Fibroblast of mammary gland (primary cell): ENCODE measurements at regions not wholly inside any gene's neighbourhood (a gene's known extent, or its start where the extent isn't known, plus 50 kb on each side); places are given as distances from the start of the nearest gene placed in this dataset.
A peak's percentile ranks its signal among the peaks of the same experiment; 100 is the strongest.

Experiments
- DNase-seq: peaks from one replicate; pipeline ENCODE4 v3.0.0-alpha.2; 2010; ENCODE audit warnings: low read depth
- H3K4me3 ChIP-seq: 2 replicates; pipeline ENCODE4 v1.5.1; 2011; ENCODE audit warnings: low read depth, mild to moderate bottlenecking, low read length, moderate library complexity; ENCODE audit not compliant: control insufficient read depth
- TF ChIP-seq, protein P1 (sequence below): conservative IDR thresholded peaks from 2 replicates; pipeline ENCODE4 v1.5.1; 2011; ENCODE audit warnings: low read depth, low read length, inconsistent platforms; ENCODE audit not compliant: control insufficient read depth, insufficient read depth

DNA sequence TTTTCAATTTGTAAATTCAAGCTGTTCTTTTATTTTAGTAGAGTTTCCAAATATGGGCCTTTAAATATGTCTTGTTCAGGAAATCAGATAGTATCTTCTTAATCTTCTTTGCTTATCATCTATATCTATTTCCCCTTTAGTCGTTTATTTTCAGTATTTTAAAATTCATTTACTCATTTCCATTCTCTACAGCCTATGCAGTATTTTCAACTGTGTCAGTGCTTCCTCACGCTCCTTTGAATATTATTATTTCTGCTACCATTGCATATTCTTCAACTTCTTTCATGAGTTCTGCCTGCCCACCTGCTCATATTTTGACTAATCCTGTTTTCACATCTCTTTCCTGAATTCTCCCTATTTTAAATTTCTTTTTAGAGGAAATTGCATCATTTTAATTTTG, 185.4 kb downstream of the DKK2 start:
- TF ChIP-seq, protein P1, sequence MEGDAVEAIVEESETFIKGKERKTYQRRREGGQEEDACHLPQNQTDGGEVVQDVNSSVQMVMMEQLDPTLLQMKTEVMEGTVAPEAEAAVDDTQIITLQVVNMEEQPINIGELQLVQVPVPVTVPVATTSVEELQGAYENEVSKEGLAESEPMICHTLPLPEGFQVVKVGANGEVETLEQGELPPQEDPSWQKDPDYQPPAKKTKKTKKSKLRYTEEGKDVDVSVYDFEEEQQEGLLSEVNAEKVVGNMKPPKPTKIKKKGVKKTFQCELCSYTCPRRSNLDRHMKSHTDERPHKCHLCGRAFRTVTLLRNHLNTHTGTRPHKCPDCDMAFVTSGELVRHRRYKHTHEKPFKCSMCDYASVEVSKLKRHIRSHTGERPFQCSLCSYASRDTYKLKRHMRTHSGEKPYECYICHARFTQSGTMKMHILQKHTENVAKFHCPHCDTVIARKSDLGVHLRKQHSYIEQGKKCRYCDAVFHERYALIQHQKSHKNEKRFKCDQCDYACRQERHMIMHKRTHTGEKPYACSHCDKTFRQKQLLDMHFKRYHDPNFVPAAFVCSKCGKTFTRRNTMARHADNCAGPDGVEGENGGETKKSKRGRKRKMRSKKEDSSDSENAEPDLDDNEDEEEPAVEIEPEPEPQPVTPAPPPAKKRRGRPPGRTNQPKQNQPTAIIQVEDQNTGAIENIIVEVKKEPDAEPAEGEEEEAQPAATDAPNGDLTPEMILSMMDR, result no peak
- DNase-seq, result no peak
- H3K4me3 ChIP-seq, result no peak overlapping the region

DNA sequence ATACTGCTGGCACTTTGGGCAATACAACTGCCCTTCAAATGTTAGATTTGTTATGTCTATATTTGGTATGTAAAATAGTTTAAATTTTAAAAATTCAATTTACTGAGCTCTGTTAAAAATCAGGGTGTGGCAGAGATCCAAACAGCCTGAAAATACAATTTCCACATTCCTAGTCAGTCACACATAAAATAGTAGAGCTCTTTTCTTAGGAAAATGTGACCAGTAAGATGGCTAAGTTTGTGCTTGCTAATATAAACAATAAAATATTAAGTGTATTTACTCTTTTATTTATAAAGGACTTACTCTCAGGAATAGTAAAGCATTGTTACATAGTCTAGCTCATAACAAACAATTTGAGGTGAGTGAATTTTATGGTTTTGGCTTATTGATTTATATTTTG, 200.2 kb downstream of the DKK2 start:
- no peak for DNase-seq
- TF ChIP-seq, protein P1, result no peak

DNA sequence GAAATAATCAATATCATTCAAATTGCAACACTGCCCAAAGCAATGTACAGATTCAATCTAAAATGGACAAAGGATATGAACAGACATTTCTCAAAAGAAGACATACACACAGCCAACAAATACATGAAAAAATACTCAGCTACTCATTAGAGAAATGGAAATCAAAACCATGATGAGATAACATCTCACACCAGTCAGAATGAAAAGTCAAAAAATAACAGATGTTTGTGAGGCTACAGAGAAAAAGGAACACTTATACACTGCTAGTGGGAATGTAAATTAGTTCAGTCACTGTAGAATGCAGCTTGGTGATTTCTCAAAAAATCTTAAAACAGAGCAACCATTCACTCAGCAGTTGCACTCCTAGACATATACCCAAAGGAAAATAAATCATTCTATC, 205.2 kb downstream of the DKK2 start:
- TF ChIP-seq, protein P1, result no peak
- DNase-seq, result no peak
- no peak overlapping the region for H3K4me3 ChIP-seq

More for the DNA sequence above, 200.2 kb downstream of the DKK2 start:
- no peak overlapping the region for H3K4me3 ChIP-seq

DNA sequence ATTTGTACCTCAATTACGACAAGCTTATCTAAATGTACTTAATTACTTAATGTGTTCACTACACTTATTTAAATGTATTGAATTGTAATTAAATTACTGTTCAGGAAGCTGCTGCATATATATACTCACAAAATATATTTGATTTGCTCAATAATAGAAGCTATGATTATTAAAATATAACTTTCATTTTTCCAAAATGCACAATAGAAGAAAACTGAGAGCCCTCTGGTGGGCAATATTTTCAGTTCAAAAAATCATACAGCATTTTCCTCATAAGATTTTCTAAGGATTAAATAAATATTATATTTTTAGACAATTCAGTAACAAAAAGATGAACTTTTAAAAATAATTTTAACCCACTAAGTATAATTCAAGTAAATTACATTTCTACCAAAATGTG, 217.3 kb downstream of the DKK2 start:
- H3K4me3 ChIP-seq, result no peak overlapping the region
- DNase-seq, result peak; percentile 2

DNA sequence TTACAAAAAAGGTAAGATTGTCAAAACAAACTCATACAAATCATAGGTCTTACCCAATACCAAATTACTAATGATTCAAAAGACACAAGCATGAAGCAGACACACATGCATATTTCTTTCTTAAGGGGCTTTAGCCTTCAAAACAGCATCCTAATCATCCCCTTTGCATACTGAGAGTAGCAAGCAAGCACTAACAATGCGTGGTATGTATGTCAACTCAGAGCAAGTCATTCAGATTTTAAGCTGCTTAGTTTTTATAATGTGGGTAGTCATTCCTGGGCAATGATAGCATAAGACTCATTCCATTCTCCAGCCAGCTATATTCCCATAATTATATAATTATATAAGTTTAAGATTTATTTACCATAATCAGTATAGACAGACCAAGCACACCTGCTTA, 219.6 kb downstream of the DKK2 start:
- TF ChIP-seq, protein P1, result no peak
- H3K4me3 ChIP-seq, result no peak overlapping the region
- peak; percentile 1 for DNase-seq

More for the DNA sequence above, 217.3 kb downstream of the DKK2 start:
- TF ChIP-seq, protein P1, result peak; percentile 28

DNA sequence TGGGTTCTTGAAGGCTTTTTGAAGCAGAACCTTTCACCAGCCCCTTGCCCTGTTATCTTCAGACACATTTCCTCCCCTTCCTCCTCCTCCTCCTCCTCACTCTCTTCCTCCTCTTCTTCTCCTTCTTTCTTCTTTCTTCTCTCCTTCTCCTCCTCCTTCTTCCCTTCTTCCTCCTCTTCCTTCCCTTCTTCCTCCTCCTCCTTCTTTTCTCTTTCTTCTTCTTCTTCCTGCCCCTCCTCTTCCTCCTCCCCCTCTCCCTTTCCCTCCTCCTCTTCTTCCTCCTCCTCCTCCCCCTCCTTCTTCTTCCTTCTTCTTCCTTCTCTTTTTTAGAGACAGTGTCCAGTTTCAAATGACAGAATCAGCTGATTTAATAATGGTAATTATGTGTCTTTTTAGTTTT, 226.0 kb downstream of the DKK2 start:
- no peak for DNase-seq
- H3K4me3 ChIP-seq, result no peak overlapping the region
- TF ChIP-seq, protein P1, result no peak

DNA sequence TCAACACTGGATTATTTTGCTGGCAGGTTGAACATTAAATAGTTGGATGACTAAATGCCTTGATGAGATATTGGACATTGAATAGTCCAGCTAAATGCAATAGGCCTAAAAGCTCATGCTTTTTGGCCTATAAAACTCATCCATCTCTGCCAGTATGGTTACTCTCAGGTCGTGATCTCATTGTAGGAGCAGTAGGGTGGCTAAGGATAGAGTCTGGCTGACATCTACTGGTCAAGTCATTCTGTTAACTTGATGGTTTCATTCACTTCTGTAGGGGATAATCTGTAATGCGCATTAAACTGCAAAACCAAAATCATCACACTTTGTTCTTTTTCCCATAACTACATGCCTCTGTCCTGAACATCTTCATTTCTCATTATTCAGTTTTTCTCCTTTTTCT, 227.0 kb downstream of the DKK2 start:
- no peak overlapping the region for H3K4me3 ChIP-seq
- peak; percentile 64 for DNase-seq
- TF ChIP-seq, protein P1, result peak; percentile 60
